SU-DHL-6 (cell line): ENCODE measurements at regions not wholly inside any gene's neighbourhood (a gene's known extent, or its start where the extent isn't known, plus 50 kb on each side); places are given as distances from the start of the nearest gene placed in this dataset.

Experiments used
- H2AFZ ChIP-seq: fragments of 200-600 bp; sonication (generic); 2 replicates; pipeline ENCODE4 v1.6.1; 2014; ENCODE audit warnings: low read depth, mild to moderate bottlenecking, moderate library complexity, mixed read lengths, antibody characterized with exemption, low read length; ENCODE audit not compliant: severe bottlenecking
- H3F3A ChIP-seq: fragments of 200-600 bp; shearing (Covaris generic); 2 replicates; pipeline ENCODE4 v1.6.0; 2016; ENCODE audit warnings: antibody characterized with exemption, mild to moderate bottlenecking; ENCODE audit not compliant: insufficient read depth
- H3K27ac ChIP-seq: fragments of 200-600 bp; sonication (generic); 2 replicates; pipeline ENCODE4 v1.5.1; 2016; ENCODE audit warnings: low read depth, mild to moderate bottlenecking, low read length, moderate library complexity, mixed read lengths
- H3K27me3 ChIP-seq: fragments of 200-600 bp; sonication (generic), shearing (Covaris generic); 2 replicates; pipeline ENCODE4 v1.6.0; 2014; ENCODE audit warnings: mild to moderate bottlenecking, low read length
- H3K36me3 ChIP-seq: fragments of 200-600 bp; sonication (generic); 2 replicates; pipeline ENCODE4 v1.6.1; 2014; ENCODE audit warnings: mild to moderate bottlenecking, low read length, mixed read lengths
- H3K4me2 ChIP-seq: fragments of 300-600, 200-600 bp; shearing (Covaris generic), sonication (generic); 2 replicates; pipeline ENCODE4 v1.6.0; 2014; ENCODE audit warnings: low read length, low read depth, mild to moderate bottlenecking; ENCODE audit not compliant: poor library complexity, severe bottlenecking
- H3K4me3 ChIP-seq: fragments of 200-600 bp; sonication (generic); 2 replicates; pipeline ENCODE4 v1.5.1; 2014; ENCODE audit warnings: antibody characterized with exemption, low read length, mild to moderate bottlenecking, mixed read lengths; ENCODE audit not compliant: insufficient read depth, poor library complexity, severe bottlenecking
- H3K79me2 ChIP-seq: fragments of 200-600 bp; sonication (generic); 2 replicates; pipeline ENCODE4 v1.6.1; 2014; ENCODE audit warnings: mild to moderate bottlenecking, low read length, moderate library complexity; ENCODE audit not compliant: insufficient read depth
- H3K9ac ChIP-seq: fragments of 200-600 bp; sonication (generic); 2 replicates; pipeline ENCODE4 v1.7.0; 2014; ENCODE audit warnings: mild to moderate bottlenecking, low read length
- H3K9me2 ChIP-seq: fragments of 200-600 bp; sonication (generic); replicated peaks from 2 replicates; pipeline ENCODE4 v1.6.1; 2014; ENCODE audit warnings: low read length; ENCODE audit not compliant: insufficient read depth
- H3K9me3 ChIP-seq: fragments of 200-600 bp; sonication (generic); 2 replicates; pipeline ENCODE4 v1.6.1; 2014; ENCODE audit warnings: low read length, mixed read lengths; ENCODE audit not compliant: insufficient read depth
- H4K20me1 ChIP-seq: fragments of 200-600 bp; sonication (generic); 2 replicates; pipeline ENCODE4 v1.6.1; 2014; ENCODE audit warnings: low read depth, mild to moderate bottlenecking, antibody characterized with exemption, low read length, moderate library complexity, mixed read lengths
- CTCF ChIP-seq: fragments of 200-600 bp; sonication (generic); IDR thresholded peaks from one replicate; pipeline ENCODE4 v1.5.1; 2017; ENCODE audit warnings: antibody characterized with exemption, mild to moderate bottlenecking, low read length, moderate library complexity; ENCODE audit not compliant: insufficient read depth, poor library complexity, severe bottlenecking
- EZH2phosphoT487 ChIP-seq: fragments of 200-600 bp; sonication (generic), shearing (Covaris generic); conservative IDR thresholded peaks from 2 replicates; pipeline ENCODE4 v1.6.1; 2018; ENCODE audit warnings: mild to moderate bottlenecking, antibody characterized with exemption, low read length, moderate library complexity, mixed read lengths

- no peaks in the 10 kb centered on the region for H3K9me3 ChIP-seq
- TF ChIP-seq CTCF (no peak), EZH2phosphoT487 (no peak)
- no peaks in the 10 kb centered on the region for H3K9me2 ChIP-seq
- no peaks in the 10 kb centered on the region for H3K36me3 ChIP-seq
- no peaks in the 10 kb centered on the region for H3K79me2 ChIP-seq
- H3K27ac ChIP-seq, result no peak overlapping the region
- no peaks in the 10 kb centered on the region for H4K20me1 ChIP-seq
- no peaks in the 10 kb centered on the region for H3F3A ChIP-seq
- no peaks in the 10 kb centered on the region for H3K27me3 ChIP-seq
- H2AFZ ChIP-seq, result no peak overlapping the region
- no peak overlapping the region for H3K9ac ChIP-seq
- no peak overlapping the region for H3K4me2 ChIP-seq
- H3K4me3 ChIP-seq, result no peak overlapping the region
Measured at GRCh38 chr10:34889004-34889869, 74.1 kb upstream of the PARD3 start.

GRCh38 chr10:34886906-34887642 lies 72.0 kb upstream of the PARD3 start:
- Histone ChIP-seq H3K27ac (no peak overlapping the region), H3K79me2 (no peaks in the 10 kb centered on the region), H3F3A (no peaks in the 10 kb centered on the region), H3K9me3 (no peaks in the 10 kb centered on the region), H4K20me1 (no peaks in the 10 kb centered on the region), H3K27me3 (no peaks in the 10 kb centered on the region), H3K4me3 (no peak overlapping the region), H3K9ac (no peak overlapping the region), H3K4me2 (no peak overlapping the region), H2AFZ (no peak overlapping the region), H3K9me2 (no peaks in the 10 kb centered on the region), H3K36me3 (no peaks in the 10 kb centered on the region)
- TF ChIP-seq CTCF (no peak), EZH2phosphoT487 (no peak)

- Histone ChIP-seq H3K27ac (no peak overlapping the region), H3K27me3 (no peaks in the 10 kb centered on the region), H4K20me1 (no peaks in the 10 kb centered on the region), H3K4me3 (no peak overlapping the region), H3K9me3 (no peaks in the 10 kb centered on the region), H3K79me2 (no peaks in the 10 kb centered on the region), H3F3A (no peaks in the 10 kb centered on the region), H2AFZ (no peak overlapping the region), H3K9ac (no peak overlapping the region), H3K9me2 (no peaks in the 10 kb centered on the region), H3K4me2 (no peak overlapping the region), H3K36me3 (no peaks in the 10 kb centered on the region)
- no peak for TF ChIP-seq EZH2phosphoT487
- no peak for TF ChIP-seq CTCF
Measured at GRCh38 chr10:34885898-34886297, 70.8 kb upstream of the PARD3 start.
